A673 (cell line): ENCODE measurements at regions not wholly inside any gene's neighbourhood (a gene's known extent, or its start where the extent isn't known, plus 50 kb on each side); places are given as distances from the start of the nearest gene placed in this dataset.

Experiments
- BruUV-seq: library from RNA; stranded (reverse); fragments of 400-500 nt; replicated peaks from 2 replicates; lab custom pipeline; 2021; lab: Mats Ljungman, UMichigan
- CTCF ChIA-PET: fragments of 300-600 bp; sonication (Branson Sonifier 250); formaldehyde crosslinking; loops from one replicate; lab custom pipeline; 2022; ENCODE audit warnings: antibody characterized with exemption; lab: Charles Lee
- POLR2A ChIA-PET: fragments of 300-600 bp; sonication (Branson Sonifier 250); formaldehyde crosslinking; loops from one replicate; lab custom pipeline; 2022; ENCODE audit warnings: antibody characterized with exemption; ENCODE audit not compliant: low non-redundant PET; lab: Charles Lee
- DNase-seq: peaks from one replicate; pipeline ENCODE4 v3.0.0-alpha.2; 2015; ENCODE audit warnings: low spot score
- H3K27ac ChIP-seq: fragments of 200-600 bp; sonication (generic); 2 replicates; pipeline ENCODE4 v1.5.1; 2016; ENCODE audit warnings: mixed run types, low read depth, mild to moderate bottlenecking, mixed read lengths, antibody characterized with exemption, low read length; ENCODE audit not compliant: poor library complexity, severe bottlenecking
- H3K27me3 ChIP-seq: fragments of 200-600 bp; sonication (generic); replicated peaks from 2 replicates; pipeline ENCODE4 v1.6.1; 2017; ENCODE audit warnings: mixed run types, low read depth, mild to moderate bottlenecking, mixed read lengths, antibody characterized with exemption, low read length; ENCODE audit not compliant: insufficient read depth, poor library complexity
- H3K36me3 ChIP-seq: fragments of 200-600 bp; sonication (generic); 2 replicates; pipeline ENCODE4 v1.6.1; 2016; ENCODE audit warnings: mixed run types, mild to moderate bottlenecking, mixed read lengths, antibody characterized with exemption, low read length; ENCODE audit not compliant: insufficient read depth, poor library complexity, severe bottlenecking
- H3K4me1 ChIP-seq: fragments of 200-600 bp; sonication (generic); 2 replicates; pipeline ENCODE4 v1.6.1; 2017; ENCODE audit warnings: mixed run types, mild to moderate bottlenecking, mixed read lengths, antibody characterized with exemption, low read length; ENCODE audit not compliant: insufficient read depth, poor library complexity, severe bottlenecking
- H3K4me3 ChIP-seq: fragments of 200-600 bp; sonication (generic); 2 replicates; pipeline ENCODE4 v1.5.1; 2016; ENCODE audit warnings: low read depth, mixed run types, mild to moderate bottlenecking, mixed read lengths, low read length; ENCODE audit not compliant: poor library complexity, severe bottlenecking
- H3K9me3 ChIP-seq: fragments of 200-600 bp; sonication (generic); 2 replicates; pipeline ENCODE4 v1.6.1; 2016; ENCODE audit warnings: mixed run types, low read depth, mild to moderate bottlenecking, mixed read lengths, antibody characterized with exemption, low read length; ENCODE audit not compliant: poor library complexity, severe bottlenecking
- CTCF ChIP-seq: fragments of 300-800, 200-600 bp; sonication (generic); conservative IDR thresholded peaks from 2 replicates; pipeline ENCODE4 v1.5.1; 2017; ENCODE audit warnings: low read depth, mild to moderate bottlenecking, antibody characterized with exemption, low read length, moderate library complexity, mixed read lengths
- EZH2 ChIP-seq: fragments of 200-600 bp; sonication (generic); IDR thresholded peaks from 2 replicates; pipeline ENCODE4 v1.6.1; 2017; ENCODE audit warnings: borderline replicate concordance, low read depth, mild to moderate bottlenecking, mixed read lengths, antibody characterized with exemption, low read length; ENCODE audit not compliant: poor library complexity, severe bottlenecking
- intact Hi-C: fragments of 100-400 bp; cut with micrococcal nuclease; formaldehyde crosslinking; loops from one replicate; pipeline ENCODE4 v1.10.0; 2022; ENCODE audit not compliant: unreplicated experiment

DNA sequence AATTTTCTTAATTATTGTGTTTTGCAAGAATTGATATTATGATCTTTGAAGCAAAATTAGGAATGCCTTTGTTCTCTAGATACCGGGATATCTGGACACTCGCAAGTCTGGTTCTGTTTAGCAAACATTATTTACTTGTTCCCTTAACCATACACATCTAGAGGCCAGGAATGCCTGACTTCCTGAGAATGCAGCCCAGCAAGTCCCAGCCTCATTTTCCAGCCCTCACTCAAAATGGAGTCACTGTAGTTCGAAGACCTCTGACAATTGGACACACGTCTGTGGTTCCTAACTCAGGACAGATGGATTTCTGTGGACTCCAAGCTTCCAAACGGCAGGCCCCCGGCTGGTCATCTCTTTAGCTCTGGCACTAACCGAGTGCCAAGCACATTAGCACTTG, 355.4 kb upstream of the RBFOX1 start:
- ChIA-PET CTCF (no interaction called here), POLR2A (no interaction called here)
- Histone ChIP-seq H3K4me1 (no peaks in the 10 kb centered on the region), H3K9me3 (no peaks in the 10 kb centered on the region), H3K4me3 (no peak overlapping the region), H3K27ac (no peak overlapping the region), H3K27me3 (no peaks in the 10 kb centered on the region), H3K36me3 (no peaks in the 10 kb centered on the region)
- no peak for DNase-seq
- no TSS peak for BruUV-seq
- intact Hi-C loops, result no loop called here
- no peak for TF ChIP-seq CTCF
- TF ChIP-seq EZH2, result no peak

GRCh38 chr16:6976716-6977115, 355.9 kb upstream of the RBFOX1 start:
- Histone ChIP-seq H3K36me3 (no peaks in the 10 kb centered on the region), H3K9me3 (no peaks in the 10 kb centered on the region), H3K4me3 (no peak overlapping the region), H3K4me1 (no peaks in the 10 kb centered on the region), H3K27ac (no peak overlapping the region), H3K27me3 (no peaks in the 10 kb centered on the region)
- CTCF ChIA-PET, result no interaction called here
- DNase-seq, result no peak
- no peak for TF ChIP-seq CTCF
- no TSS peak for BruUV-seq
- POLR2A ChIA-PET, result no interaction called here
- intact Hi-C loops, result no loop called here

DNA sequence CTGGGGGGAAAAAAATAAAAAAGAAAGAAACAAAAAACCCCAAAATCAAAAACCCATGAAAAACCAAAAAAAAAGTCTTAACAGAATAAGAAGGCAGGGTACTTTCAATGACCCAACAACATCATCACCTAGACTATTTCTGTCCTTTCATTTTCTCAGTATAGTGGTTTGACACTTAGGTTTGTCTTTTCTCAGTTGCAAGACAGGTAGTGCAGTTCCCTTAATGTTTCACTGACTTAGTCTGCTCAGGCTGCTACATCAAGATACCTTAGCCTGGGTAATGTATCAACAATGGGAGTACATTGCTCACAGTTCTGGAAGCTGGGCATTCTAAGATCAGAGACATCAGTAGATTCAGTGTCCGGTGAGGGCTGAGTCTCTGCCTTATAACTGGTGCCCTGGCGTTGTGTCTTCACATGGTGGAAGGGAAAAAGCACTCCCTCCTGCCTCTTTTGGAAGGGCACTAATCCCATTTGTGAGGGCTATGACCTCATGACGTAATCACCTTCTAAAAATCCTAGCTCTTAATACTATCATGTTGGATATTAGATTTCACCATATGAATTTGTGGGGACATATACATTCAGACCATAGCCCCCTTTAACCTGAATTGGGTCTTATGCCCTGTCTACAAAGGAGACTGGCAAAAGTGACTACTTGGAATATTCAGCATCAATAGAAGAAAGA, 362.3 kb upstream of the RBFOX1 start:
- BruUV-seq, result no TSS peak
- Histone ChIP-seq H3K9me3 (peaks cover 12% of the 10 kb centered on the region), H3K4me3 (no peak overlapping the region), H3K4me1 (no peaks in the 10 kb centered on the region), H3K27me3 (no peaks in the 10 kb centered on the region), H3K27ac (no peak overlapping the region), H3K36me3 (no peaks in the 10 kb centered on the region)
- intact Hi-C loops, result no loop called here
- CTCF ChIA-PET, result no interaction called here
- no peak for DNase-seq
- TF ChIP-seq CTCF (no peak), EZH2 (no peak)
- POLR2A ChIA-PET, result no interaction called here
